ENCODE measurements at regions not wholly inside any gene's neighbourhood (a gene's known extent, or its start where the extent isn't known, plus 50 kb on each side); places are given as distances from the start of the nearest gene placed in this dataset.
A peak's percentile ranks its signal among the peaks of the same experiment; 100 is the strongest.

GRCh38 chr21:15528346-15528745 is 201.4 kb upstream of the USP25 start:
- H3K27ac Mint-ChIP-seq = no peak overlapping the region
- no peaks in the 10 kb centered on the region for H3K27me3 Mint-ChIP-seq
- H3K4me1 Mint-ChIP-seq = peaks cover 20% of the 10 kb centered on the region
- peaks cover 2% of the 10 kb centered on the region for H3K36me3 Mint-ChIP-seq
- no peak for DNase-seq
- H3K9me3 Mint-ChIP-seq = peaks cover 6% of the 10 kb centered on the region
- H3K4me3 Mint-ChIP-seq = no peak overlapping the region

- peaks cover 6% of the 10 kb centered on the region for H3K9me3 Mint-ChIP-seq
- no peak for DNase-seq
- no peak overlapping the region for H3K27ac Mint-ChIP-seq
- H3K4me3 Mint-ChIP-seq = no peak overlapping the region
- H3K4me1 Mint-ChIP-seq = peaks cover 7% of the 10 kb centered on the region
- peaks cover 2% of the 10 kb centered on the region for H3K36me3 Mint-ChIP-seq
- no peaks in the 10 kb centered on the region for H3K27me3 Mint-ChIP-seq
Observed at GRCh38 chr21:15531986-15532385, 197.8 kb upstream of the USP25 start.

- DNase-seq = no peak
- peaks cover 3% of the 10 kb centered on the region for H3K27me3 Mint-ChIP-seq
- H3K4me1 Mint-ChIP-seq = peaks cover 7% of the 10 kb centered on the region
- no peak overlapping the region for H3K27ac Mint-ChIP-seq
- peaks cover 6% of the 10 kb centered on the region for H3K9me3 Mint-ChIP-seq
- H3K4me3 Mint-ChIP-seq = no peak overlapping the region
- peaks cover 2% of the 10 kb centered on the region for H3K36me3 Mint-ChIP-seq
Observed at GRCh38 chr21:15533618-15534017, 196.2 kb upstream of the USP25 start.

- peaks cover 7% of the 10 kb centered on the region for H3K4me1 Mint-ChIP-seq
- no peak overlapping the region for H3K27ac Mint-ChIP-seq
- DNase-seq = no peak
- H3K4me3 Mint-ChIP-seq = no peak overlapping the region
- H3K27me3 Mint-ChIP-seq = peaks cover 7% of the 10 kb centered on the region
- H3K9me3 Mint-ChIP-seq = peaks cover 6% of the 10 kb centered on the region
- H3K36me3 Mint-ChIP-seq = peaks cover 2% of the 10 kb centered on the region
Observed at GRCh38 chr21:15534450-15534886, 195.3 kb upstream of the USP25 start.

- H3K36me3 Mint-ChIP-seq = no peaks in the 10 kb centered on the region
Observed at GRCh38 chr21:15539376-15539775, 190.4 kb upstream of the USP25 start.

GRCh38 chr21:15543473-15543872 is 186.3 kb upstream of the USP25 start:
- peaks cover 8% of the 10 kb centered on the region for H3K27me3 Mint-ChIP-seq
- H3K9me3 Mint-ChIP-seq = peaks cover 2% of the 10 kb centered on the region
- no peak overlapping the region for H3K4me3 Mint-ChIP-seq
- no peaks in the 10 kb centered on the region for H3K36me3 Mint-ChIP-seq
- H3K27ac Mint-ChIP-seq = no peak overlapping the region
- DNase-seq = no peak
- H3K4me1 Mint-ChIP-seq = no peaks in the 10 kb centered on the region

More at GRCh38 chr21:15539376-15539775, 190.4 kb upstream of the USP25 start:
- DNase-seq = no peak
- no peak overlapping the region for H3K27ac Mint-ChIP-seq
- peaks cover 4% of the 10 kb centered on the region for H3K4me1 Mint-ChIP-seq
- peaks cover 9% of the 10 kb centered on the region for H3K27me3 Mint-ChIP-seq
- H3K4me3 Mint-ChIP-seq = no peak overlapping the region
- H3K9me3 Mint-ChIP-seq = peaks cover 2% of the 10 kb centered on the region

- Mint-ChIP-seq H3K36me3 (no peaks in the 10 kb centered on the region), H3K4me3 (no peak overlapping the region), H3K4me1 (peaks cover 12% of the 10 kb centered on the region), H3K27me3 (no peaks in the 10 kb centered on the region), H3K9me3 (no peaks in the 10 kb centered on the region), H3K27ac (no peak overlapping the region)
- DNase-seq = no peak
Observed at GRCh38 chr21:15549671-15550070, 180.1 kb upstream of the USP25 start.

- peaks cover 12% of the 10 kb centered on the region for H3K4me1 Mint-ChIP-seq
- H3K36me3 Mint-ChIP-seq = no peaks in the 10 kb centered on the region
- no peak overlapping the region for H3K4me3 Mint-ChIP-seq
Observed at GRCh38 chr21:15552914-15553494, 176.8 kb upstream of the USP25 start.

GRCh38 chr21:15557925-15558324 is 171.9 kb upstream of the USP25 start:
- no peak overlapping the region for H3K4me3 Mint-ChIP-seq
- H3K27ac Mint-ChIP-seq = no peak overlapping the region
- H3K4me1 Mint-ChIP-seq = peaks cover 18% of the 10 kb centered on the region
- peaks cover 4% of the 10 kb centered on the region for H3K27me3 Mint-ChIP-seq
- no peak for DNase-seq
- peaks cover 2% of the 10 kb centered on the region for H3K36me3 Mint-ChIP-seq
- H3K9me3 Mint-ChIP-seq = peaks cover 1% of the 10 kb centered on the region

More at GRCh38 chr21:15552914-15553494, 176.8 kb upstream of the USP25 start:
- Mint-ChIP-seq H3K27ac (no peak overlapping the region), H3K9me3 (peaks cover 1% of the 10 kb centered on the region), H3K27me3 (no peaks in the 10 kb centered on the region)
- DNase-seq = no peak

- Mint-ChIP-seq H3K27me3 (peaks cover 4% of the 10 kb centered on the region), H3K4me3 (no peak overlapping the region), H3K36me3 (peaks cover 2% of the 10 kb centered on the region), H3K27ac (no peak overlapping the region), H3K9me3 (peaks cover 1% of the 10 kb centered on the region), H3K4me1 (peaks cover 14% of the 10 kb centered on the region)
- no peak for DNase-seq
Observed at GRCh38 chr21:15558884-15559283, 170.9 kb upstream of the USP25 start.

- Mint-ChIP-seq H3K36me3 (peaks cover 2% of the 10 kb centered on the region), H3K4me1 (peaks cover 14% of the 10 kb centered on the region), H3K27ac (no peak overlapping the region)
Observed at GRCh38 chr21:15559660-15560059, 170.1 kb upstream of the USP25 start.

GRCh38 chr21:15560383-15561056 is 169.3 kb upstream of the USP25 start:
- Mint-ChIP-seq H3K4me3 (no peak overlapping the region), H3K27ac (peak overlapping the region; percentile 40), H3K4me1 (peaks cover 14% of the 10 kb centered on the region), H3K27me3 (peaks cover 4% of the 10 kb centered on the region), H3K36me3 (peaks cover 2% of the 10 kb centered on the region), H3K9me3 (peaks cover 1% of the 10 kb centered on the region)
- DNase-seq = peak; percentile 9

More at GRCh38 chr21:15559660-15560059, 170.1 kb upstream of the USP25 start:
- H3K4me3 Mint-ChIP-seq = no peak overlapping the region
- peaks cover 4% of the 10 kb centered on the region for H3K27me3 Mint-ChIP-seq
- DNase-seq = no peak
- peaks cover 1% of the 10 kb centered on the region for H3K9me3 Mint-ChIP-seq

- Mint-ChIP-seq H3K4me1 (peaks cover 14% of the 10 kb centered on the region), H3K27ac (no peak overlapping the region), H3K9me3 (no peaks in the 10 kb centered on the region), H3K36me3 (peaks cover 2% of the 10 kb centered on the region), H3K27me3 (peaks cover 8% of the 10 kb centered on the region), H3K4me3 (no peak overlapping the region)
- DNase-seq = no peak
Observed at GRCh38 chr21:15562748-15563147, 167.0 kb upstream of the USP25 start.

GRCh38 chr21:15564907-15565306 is 164.9 kb upstream of the USP25 start:
- Mint-ChIP-seq H3K9me3 (no peaks in the 10 kb centered on the region), H3K4me1 (peaks cover 11% of the 10 kb centered on the region), H3K36me3 (no peaks in the 10 kb centered on the region), H3K27me3 (peaks cover 12% of the 10 kb centered on the region), H3K27ac (no peak overlapping the region), H3K4me3 (no peak overlapping the region)
- no peak for DNase-seq

GRCh38 chr21:15566703-15567102 is 163.1 kb upstream of the USP25 start:
- no peak overlapping the region for H3K27ac Mint-ChIP-seq
- H3K4me1 Mint-ChIP-seq = no peaks in the 10 kb centered on the region
- no peak overlapping the region for H3K4me3 Mint-ChIP-seq
- H3K36me3 Mint-ChIP-seq = no peaks in the 10 kb centered on the region
- no peaks in the 10 kb centered on the region for H3K9me3 Mint-ChIP-seq
- no peak for DNase-seq
- peaks cover 12% of the 10 kb centered on the region for H3K27me3 Mint-ChIP-seq

- Mint-ChIP-seq H3K9me3 (no peaks in the 10 kb centered on the region), H3K27ac (no peak overlapping the region), H3K36me3 (no peaks in the 10 kb centered on the region), H3K27me3 (peaks cover 12% of the 10 kb centered on the region), H3K4me1 (no peaks in the 10 kb centered on the region), H3K4me3 (no peak overlapping the region)
- DNase-seq = no peak
Observed at GRCh38 chr21:15567191-15567590, 162.6 kb upstream of the USP25 start.
